ENCODE measurements at regions not wholly inside any gene's neighbourhood (a gene's known extent, or its start where the extent isn't known, plus 50 kb on each side); places are given as distances from the start of the nearest gene placed in this dataset.

DNA sequence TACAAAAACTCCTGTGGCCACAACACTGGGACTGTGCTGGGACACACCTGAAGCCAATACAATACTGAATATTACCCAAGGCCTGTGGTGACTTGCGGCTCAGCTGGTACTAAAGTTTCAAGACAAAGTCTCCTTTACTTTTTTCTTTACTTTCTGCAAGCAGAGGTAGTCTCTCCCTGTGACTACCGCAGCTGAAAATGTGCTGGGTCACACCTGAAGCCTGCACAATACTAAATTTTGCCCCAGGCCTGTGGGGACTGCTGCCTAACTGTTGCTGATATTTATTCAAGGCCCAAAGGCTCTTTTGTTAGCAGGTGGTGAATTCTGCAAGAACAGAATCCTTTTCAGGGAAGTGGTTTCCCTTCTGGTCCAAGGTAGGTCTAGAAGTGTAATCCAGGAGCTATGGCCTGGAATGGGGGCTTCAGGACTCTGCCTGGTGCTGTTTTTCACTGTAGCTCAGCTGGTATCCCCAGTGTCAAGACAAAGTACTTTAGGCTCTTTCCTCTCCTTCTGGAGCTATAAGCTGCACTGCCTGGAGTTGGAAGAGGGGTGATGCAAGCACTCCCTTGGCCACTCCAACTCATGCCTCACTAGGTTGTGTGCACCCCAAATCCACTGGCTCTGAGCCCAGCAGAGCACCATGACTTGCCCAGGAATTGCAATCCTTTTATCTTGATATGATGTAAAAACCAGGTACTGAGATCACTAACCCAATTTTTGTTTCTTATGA, 489.4 kb downstream of the TECRL start:
- H3K4me1 ChIP-seq = no peaks in the 10 kb centered on the region
- 70% methylated on average over 2 of the region's 2 CpGs for WGBS

DNA sequence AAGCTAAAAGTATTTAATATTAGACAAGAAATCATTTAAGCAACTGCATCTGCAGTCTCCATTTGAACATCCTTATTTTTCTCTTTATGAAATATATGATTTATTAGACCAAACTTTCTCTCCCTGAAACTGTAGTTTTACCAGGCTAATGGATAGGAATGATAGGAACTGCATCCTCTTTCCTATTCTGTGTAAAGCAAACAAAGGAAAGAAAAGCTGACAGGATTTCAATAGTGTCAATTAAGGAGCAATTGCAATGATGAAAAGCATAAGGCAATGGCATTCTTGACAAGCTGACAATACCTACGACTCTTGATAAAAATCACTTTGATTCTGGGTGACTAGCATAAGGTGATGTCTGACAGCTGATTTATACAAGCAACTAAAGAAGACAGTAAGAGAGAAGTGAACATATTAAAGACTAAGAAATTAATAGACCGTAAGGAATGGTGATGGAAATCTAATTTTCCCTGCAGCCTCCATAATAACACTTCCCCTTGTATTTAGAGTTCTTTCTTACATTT, 502.5 kb downstream of the TECRL start:
- peaks cover 6% of the 10 kb centered on the region for H3K4me1 ChIP-seq
- H3K36me3 ChIP-seq = no peaks in the 10 kb centered on the region
- no peaks in the 10 kb centered on the region for H3K27me3 ChIP-seq
- DNase-seq (ENCODE audit: low spot score in 2 of 2) = no peak
- TF ChIP-seq POLR2AphosphoS5 (IDR thresholded peaks at IDR 0.05) = no peak
- no peak for TF ChIP-seq CTCF (IDR thresholded peaks at IDR 0.05)
- TF ChIP-seq EP300 (IDR thresholded peaks at IDR 0.05) = no peak
- TF ChIP-seq POLR2A (IDR thresholded peaks at IDR 0.05) = no peak
- H3K27ac ChIP-seq = no peak overlapping the region
- no peak overlapping the region for H3K4me3 ChIP-seq
- no peaks in the 10 kb centered on the region for H3K9me3 ChIP-seq
- 76% methylated on average over 2 of the region's 2 CpGs for WGBS

More for the DNA sequence above, 489.4 kb downstream of the TECRL start:
- Histone ChIP-seq H3K4me3 (no peak overlapping the region), H3K27me3 (no peaks in the 10 kb centered on the region), H3K27ac (no peak overlapping the region), H3K36me3 (no peaks in the 10 kb centered on the region), H3K9me3 (no peaks in the 10 kb centered on the region)
- TF ChIP-seq POLR2A (IDR thresholded peaks at IDR 0.05) = no peak
- TF ChIP-seq POLR2AphosphoS5 (IDR thresholded peaks at IDR 0.05) = no peak
- no peak for TF ChIP-seq CTCF (IDR thresholded peaks at IDR 0.05)
- no peak for TF ChIP-seq EP300 (IDR thresholded peaks at IDR 0.05)
- DNase-seq (ENCODE audit: low spot score in 2 of 2) = no peak

DNA sequence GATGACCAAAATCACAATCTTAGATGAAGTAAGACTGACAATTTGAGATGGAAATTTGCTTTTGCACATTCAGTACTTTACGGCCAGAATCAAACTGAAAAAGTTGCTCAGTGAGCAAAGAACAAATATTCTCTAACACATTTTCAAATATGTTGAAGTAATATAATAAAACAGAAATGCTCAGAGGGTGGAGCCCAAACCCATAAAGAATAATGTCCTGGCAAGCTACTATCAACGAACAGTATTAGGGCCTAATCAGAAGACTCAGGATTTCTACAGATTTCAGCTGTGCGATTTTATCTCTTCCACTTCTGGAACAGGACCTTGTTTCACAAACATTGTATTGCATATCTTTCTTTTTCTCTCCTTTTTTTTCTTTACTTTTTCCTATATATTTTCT, 505.0 kb downstream of the TECRL start:
- H3K9me3 ChIP-seq = no peaks in the 10 kb centered on the region
- 47% methylated on average over 3 of the region's 3 CpGs for WGBS
- no peak overlapping the region for H3K27ac ChIP-seq
- TF ChIP-seq POLR2AphosphoS5 (IDR thresholded peaks at IDR 0.05) (no peak), POLR2A (IDR thresholded peaks at IDR 0.05) (no peak), EP300 (IDR thresholded peaks at IDR 0.05) (no peak), CTCF (IDR thresholded peaks at IDR 0.05) (no peak)
- DNase-seq (ENCODE audit: low spot score in 2 of 2) = no peak
- no peaks in the 10 kb centered on the region for H3K36me3 ChIP-seq
- peaks cover 6% of the 10 kb centered on the region for H3K4me1 ChIP-seq
- H3K4me3 ChIP-seq = no peak overlapping the region
- H3K27me3 ChIP-seq = no peaks in the 10 kb centered on the region

DNA sequence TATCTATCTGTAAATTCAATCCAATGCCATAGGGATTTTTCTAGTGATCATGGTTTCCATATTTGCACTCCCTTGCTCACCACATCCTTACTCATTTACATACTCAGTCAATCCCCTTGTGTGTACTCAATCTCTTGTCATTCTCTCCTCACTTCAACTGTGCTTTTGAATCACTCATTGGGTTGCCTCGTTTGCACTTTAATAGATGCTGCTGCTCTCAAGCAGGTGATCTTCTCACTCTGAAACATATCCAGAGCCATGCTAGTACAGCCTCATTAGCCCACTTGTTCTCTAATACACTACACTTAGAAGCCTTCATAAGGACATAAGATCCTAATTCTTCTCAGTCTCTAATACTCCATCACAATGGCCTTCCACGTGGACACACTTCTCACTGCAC, 507.9 kb downstream of the TECRL start:
- H3K27me3 ChIP-seq = no peaks in the 10 kb centered on the region
- H3K36me3 ChIP-seq = no peaks in the 10 kb centered on the region
- TF ChIP-seq POLR2A (IDR thresholded peaks at IDR 0.05) (no peak), EP300 (IDR thresholded peaks at IDR 0.05) (no peak), CTCF (IDR thresholded peaks at IDR 0.05) (no peak), POLR2AphosphoS5 (IDR thresholded peaks at IDR 0.05) (no peak)
- H3K27ac ChIP-seq = no peak overlapping the region
- WGBS = 82% methylated on average over 2 of the region's 2 CpGs
- peaks cover 6% of the 10 kb centered on the region for H3K4me1 ChIP-seq
- DNase-seq (ENCODE audit: low spot score in 2 of 2) = no peak
- no peaks in the 10 kb centered on the region for H3K9me3 ChIP-seq
- no peak overlapping the region for H3K4me3 ChIP-seq

- no peak for TF ChIP-seq CTCF (IDR thresholded peaks at IDR 0.05)
- no peak for TF ChIP-seq POLR2AphosphoS5 (IDR thresholded peaks at IDR 0.05)
- TF ChIP-seq EP300 (IDR thresholded peaks at IDR 0.05) = no peak
- no peak for TF ChIP-seq POLR2A (IDR thresholded peaks at IDR 0.05)
- H3K4me3 ChIP-seq = no peak overlapping the region
- no peak for DNase-seq (ENCODE audit: low spot score in 2 of 2)
These were observed 510.3 kb downstream of the TECRL start for GRCh38 chr4:63898961-63899360.

More at GRCh38 chr4:63898961-63899360, 510.3 kb downstream of the TECRL start:
- no peaks in the 10 kb centered on the region for H3K4me1 ChIP-seq
- H3K9me3 ChIP-seq = no peaks in the 10 kb centered on the region
- no peaks in the 10 kb centered on the region for H3K27me3 ChIP-seq
- no peak overlapping the region for H3K27ac ChIP-seq
- no peaks in the 10 kb centered on the region for H3K36me3 ChIP-seq
